Gastroesophageal sphincter (tissue), 4 donors: ENCODE measurements at regions not wholly inside any gene's neighbourhood (a gene's known extent, or its start where the extent isn't known, plus 50 kb on each side); places are given as distances from the start of the nearest gene placed in this dataset.

ENCODE experiments used
- ATAC-seq: fragments of 150-250 bp; one replicate; pipeline ENCODE4 v1.9.1; 2016; ENCODE audit warnings: mild to moderate bottlenecking, moderate library complexity
- H3K27ac ChIP-seq, 4 donors: fragments of 200-600 bp; sonication (generic) in 3 of 4; 1 replicate in 3 of 4; 2 replicates in 1 of 4; pipeline ENCODE4 v1.5.1; 2016 to 2019
- H3K27me3 ChIP-seq: fragments of 200-600 bp; sonication (generic); one replicate; pipeline ENCODE4 v1.5.1; 2019
- H3K36me3 ChIP-seq, 2 donors: fragments of 200-600 bp; sonication (generic); one replicate each; pipeline ENCODE4 v1.5.1; 2019; ENCODE audit warnings: control low read depth in 1 of 2
- H3K4me1 ChIP-seq, 3 donors: fragments of 200-600 bp; sonication (generic); 1 replicate in 2 of 3; 2 replicates in 1 of 3; pipeline ENCODE4 v1.5.1; 2016 to 2019; ENCODE audit warnings: control low read depth in 2 of 3
- H3K4me3 ChIP-seq, 2 donors: fragments of 200-600 bp; sonication (generic); one replicate each; pipeline ENCODE4 v1.5.1; 2019; ENCODE audit warnings: mild to moderate bottlenecking in 1 of 2, moderate library complexity in 1 of 2
- H3K9me3 ChIP-seq, 3 donors: fragments of 200-600 bp; sonication (generic); one replicate each; pipeline ENCODE4 v1.5.1; 2017 to 2019; ENCODE audit warnings: control low read depth in 2 of 3
- CTCF ChIP-seq, 4 experiments: fragments of 200-600 bp in 2 of 4; fragments of 450-650 bp in 2 of 4; sonication (generic) in 1 of 4; IDR thresholded peaks; one replicate each; pipeline ENCODE4 v1.5.1; 2017 to 2019; ENCODE audit warnings: antibody characterized with exemption in 4 of 4, mild to moderate bottlenecking in 2 of 4, moderate library complexity in 2 of 4
- EP300 ChIP-seq: sonication (generic); formaldehyde crosslinking; IDR thresholded peaks from one replicate; pipeline ENCODE4 v1.6.1; 2017; ENCODE audit warnings: antibody characterized with exemption, mild to moderate bottlenecking
- POLR2A ChIP-seq, 2 donors: fragments of 450-650 bp; IDR thresholded peaks; one replicate each; pipeline ENCODE4 v1.6.1; 2017; ENCODE audit warnings: antibody characterized with exemption in 2 of 2, mild to moderate bottlenecking in 2 of 2, moderate library complexity in 1 of 2
- POLR2AphosphoS5 ChIP-seq: sonication (generic); formaldehyde crosslinking; IDR thresholded peaks from one replicate; pipeline ENCODE4 v1.6.1; 2017; ENCODE audit warnings: antibody characterized with exemption
- WGBS, 2 donors: methylation state at CpG; one replicate each; pipeline ENCODE4 v1.1.5; 2018; ENCODE audit warnings: low coverage in 1 of 2; 5-methylcytosine and 5-hydroxymethylcytosine counted together

DNA sequence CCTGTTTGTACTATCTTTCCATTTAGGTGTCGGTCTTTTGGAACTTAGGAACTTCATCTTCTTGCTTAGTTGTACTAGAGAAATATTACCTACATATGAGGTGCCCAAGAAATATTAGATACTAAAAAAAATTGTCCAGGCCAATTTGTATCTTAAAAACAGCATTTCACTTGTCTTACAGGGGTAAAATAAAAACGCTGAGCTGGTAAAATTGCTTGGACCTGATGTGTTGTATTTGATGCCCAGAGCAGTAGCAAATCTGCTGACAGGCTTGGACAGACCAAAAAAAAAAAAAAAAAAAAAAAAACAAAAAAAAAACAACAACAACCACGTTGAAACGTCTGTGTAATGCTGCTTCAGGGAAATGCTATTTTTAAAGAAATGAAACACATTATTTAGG, 150.4 kb upstream of the ARX start:
- 38 to 42% methylated on average over 2 to 4 of the region's 4 CpGs for WGBS, 2 donors
- no peak overlapping the region for H3K4me3 ChIP-seq

DNA sequence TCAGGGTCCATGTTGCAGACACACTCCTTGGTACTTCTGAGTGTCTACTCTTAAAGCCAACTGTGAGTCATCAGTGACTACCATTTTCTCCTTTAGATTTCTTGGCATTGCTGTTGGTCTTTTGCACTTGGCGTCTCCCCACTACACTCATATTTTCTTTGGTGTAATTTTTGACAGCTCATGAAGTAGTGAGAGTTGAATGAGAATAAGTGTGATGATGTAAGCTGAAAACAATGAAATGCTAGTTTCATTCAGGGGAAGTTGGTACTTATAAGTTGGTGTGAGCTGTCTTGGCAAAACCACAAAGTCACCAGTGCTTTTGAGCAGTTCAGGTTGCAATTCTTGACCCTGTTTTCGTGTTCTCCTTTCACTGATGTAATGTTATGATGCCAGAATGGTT, 142.9 kb upstream of the ARX start:
- H3K27ac ChIP-seq = no peak overlapping the region
- no peaks in the 10 kb centered on the region for H3K9me3 ChIP-seq
- TF ChIP-seq CTCF (IDR thresholded peaks at IDR 0.05) (no peak), POLR2A (IDR thresholded peaks at IDR 0.05) (no peak), EP300 (no peak), POLR2AphosphoS5 (no peak)
- no peaks in the 10 kb centered on the region for H3K36me3 ChIP-seq
- no peaks in the 10 kb centered on the region for H3K27me3 ChIP-seq
- WGBS, 2 donors = 28 to 71% methylated on average over 1 to 2 of the region's 2 CpGs
- no peaks in the 10 kb centered on the region for H3K4me1 ChIP-seq
- ATAC-seq = no peak
- no peak overlapping the region for H3K4me3 ChIP-seq

More for the DNA sequence above, 150.4 kb upstream of the ARX start:
- no peak for ATAC-seq
- no peak for TF ChIP-seq CTCF (IDR thresholded peaks at IDR 0.05)
- TF ChIP-seq EP300 = no peak
- TF ChIP-seq POLR2AphosphoS5 = no peak
- TF ChIP-seq POLR2A (IDR thresholded peaks at IDR 0.05) = no peak
- no peaks in the 10 kb centered on the region for H3K9me3 ChIP-seq
- H3K27ac ChIP-seq = no peak overlapping the region
- H3K36me3 ChIP-seq = no peaks in the 10 kb centered on the region
- no peaks in the 10 kb centered on the region for H3K4me1 ChIP-seq
- no peaks in the 10 kb centered on the region for H3K27me3 ChIP-seq

DNA sequence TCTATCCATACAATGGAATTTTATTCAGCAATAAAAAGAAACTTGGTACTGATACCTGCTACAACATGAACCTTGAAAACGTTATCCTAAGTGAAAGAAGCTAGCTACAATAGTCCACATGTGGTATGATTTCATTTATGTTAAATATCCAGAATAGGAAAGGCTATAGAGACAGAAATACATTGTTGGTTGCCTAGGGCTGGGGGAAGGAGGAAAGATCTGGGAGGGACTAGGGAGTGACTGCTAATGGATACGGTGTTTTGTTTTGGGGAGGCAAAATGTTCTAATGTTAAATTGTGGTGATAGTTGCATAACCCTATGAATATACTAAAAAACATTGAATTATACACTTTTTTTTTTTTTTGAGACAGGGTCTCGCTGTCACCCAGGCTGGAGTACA, 141.1 kb upstream of the ARX start:
- Histone ChIP-seq H3K4me1 (no peaks in the 10 kb centered on the region), H3K27me3 (no peaks in the 10 kb centered on the region), H3K9me3 (no peaks in the 10 kb centered on the region), H3K27ac (no peak overlapping the region), H3K36me3 (no peaks in the 10 kb centered on the region), H3K4me3 (no peak overlapping the region)
- TF ChIP-seq POLR2AphosphoS5 = no peak
- ATAC-seq = no peak
- 61 to 69% methylated on average over 3 of the region's 3 CpGs for WGBS, 2 donors

GRCh38 chrX:25156323-25156722, 140.6 kb upstream of the ARX start:
- TF ChIP-seq POLR2A (IDR thresholded peaks at IDR 0.05) (no peak), POLR2AphosphoS5 (no peak), EP300 (no peak), CTCF (IDR thresholded peaks at IDR 0.05) (no peak)
- Histone ChIP-seq H3K36me3 (no peaks in the 10 kb centered on the region), H3K27ac (no peak overlapping the region), H3K4me1 (no peaks in the 10 kb centered on the region), H3K9me3 (no peaks in the 10 kb centered on the region), H3K27me3 (no peaks in the 10 kb centered on the region), H3K4me3 (no peak overlapping the region)
- ATAC-seq = no peak
- WGBS, 2 donors = 39 to 68% methylated on average over 3 of the region's 3 CpGs

DNA sequence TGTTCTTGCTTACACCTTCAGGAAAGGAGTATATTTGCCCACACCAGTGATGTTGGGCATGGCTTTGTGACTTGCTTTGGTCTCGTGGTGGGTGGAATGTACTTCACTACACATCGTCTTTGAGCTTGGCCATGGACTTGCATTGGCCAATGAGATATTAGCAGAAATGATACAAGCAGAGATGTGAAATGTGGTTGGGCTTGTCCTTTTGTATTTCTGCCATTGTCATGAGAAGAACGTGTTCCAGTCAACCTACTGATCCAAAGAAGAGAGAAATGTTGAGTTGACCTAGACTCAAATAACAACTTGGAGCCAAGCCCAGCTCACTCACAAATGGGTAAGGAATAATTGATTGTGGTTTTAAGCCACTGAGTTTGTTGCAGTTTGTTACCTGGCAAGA, 138.4 kb upstream of the ARX start:
- WGBS, 2 donors = 17 to 62% methylated on average over 1 to 3 of the region's 3 CpGs
- ATAC-seq = no peak
- no peak overlapping the region for H3K27ac ChIP-seq
- H3K9me3 ChIP-seq = no peaks in the 10 kb centered on the region
- H3K4me3 ChIP-seq = no peak overlapping the region
- H3K36me3 ChIP-seq = no peaks in the 10 kb centered on the region
- TF ChIP-seq POLR2A (IDR thresholded peaks at IDR 0.05) = no peak
- no peak for TF ChIP-seq CTCF (IDR thresholded peaks at IDR 0.05)
- TF ChIP-seq EP300 = no peak
- TF ChIP-seq POLR2AphosphoS5 = no peak
- H3K27me3 ChIP-seq = no peaks in the 10 kb centered on the region
- no peaks in the 10 kb centered on the region for H3K4me1 ChIP-seq

- no peak for ATAC-seq
- no peak overlapping the region for H3K27ac ChIP-seq
- no peaks in the 10 kb centered on the region for H3K27me3 ChIP-seq
- no peaks in the 10 kb centered on the region for H3K36me3 ChIP-seq
- no peaks in the 10 kb centered on the region for H3K4me1 ChIP-seq
- H3K9me3 ChIP-seq = no peaks in the 10 kb centered on the region
- H3K4me3 ChIP-seq = no peak overlapping the region
- 80% methylated on average over 2 of the region's 2 CpGs; no CpG with 5 or more reads in 1 of the 2 donors for WGBS, 2 donors
- TF ChIP-seq POLR2AphosphoS5 (no peak), CTCF (IDR thresholded peaks at IDR 0.05) (no peak), POLR2A (IDR thresholded peaks at IDR 0.05) (no peak), EP300 (no peak)
Observed at GRCh38 chrX:25151749-25152148, 136.0 kb upstream of the ARX start.
